IPS DF 6.9 (cell line): ENCODE measurements at regions not wholly inside any gene's neighbourhood (a gene's known extent, or its start where the extent isn't known, plus 50 kb on each side); places are given as distances from the start of the nearest gene placed in this dataset.

ENCODE experiments used
- DNase-seq: peaks from one replicate; pipeline ENCODE4 v3.0.0-alpha.2; 2013; ENCODE audit warnings: low read depth, low spot score
- H3K27ac ChIP-seq: one replicate; pipeline ENCODE4 v1.5.1; 2013; ENCODE audit warnings: low read length, control low read depth
- H3K27me3 ChIP-seq: 2 replicates; pipeline ENCODE4 v1.6.1; 2013; ENCODE audit warnings: mild to moderate bottlenecking, low read length; ENCODE audit not compliant: control insufficient read depth, insufficient read depth
- H3K36me3 ChIP-seq: 2 replicates; pipeline ENCODE4 v1.6.1; 2013; ENCODE audit warnings: low read length; ENCODE audit not compliant: control insufficient read depth, insufficient read depth
- H3K4me1 ChIP-seq: 2 replicates; pipeline ENCODE4 v1.6.1; 2013; ENCODE audit warnings: low read length; ENCODE audit not compliant: control insufficient read depth, insufficient read depth
- H3K4me3 ChIP-seq: 2 replicates; pipeline ENCODE4 v1.5.1; 2013; ENCODE audit warnings: mild to moderate bottlenecking, low read length
- H3K9me3 ChIP-seq: 2 replicates; pipeline ENCODE4 v1.6.1; 2013; ENCODE audit warnings: low read length, inconsistent platforms; ENCODE audit not compliant: control insufficient read depth, insufficient read depth
- WGBS: extraction: QIAGEN DNeasy Blood & Tissue Kit; methylation state at CpG from one replicate; pipeline ENCODE4 v1.1.7; 2013; ENCODE audit warnings: mixed read lengths, missing lambda C conversion rate; ENCODE audit not compliant: insufficient read length, insufficient coverage; 5-methylcytosine and 5-hydroxymethylcytosine counted together

GRCh38 chr4:181437895-181438294, 805.3 kb upstream of the TENM3 start:
- Histone ChIP-seq H3K27me3 (no peaks in the 10 kb centered on the region), H3K4me1 (no peaks in the 10 kb centered on the region), H3K36me3 (no peaks in the 10 kb centered on the region), H3K9me3 (no peaks in the 10 kb centered on the region), H3K27ac (no peak overlapping the region), H3K4me3 (no peak overlapping the region)
- DNase-seq = no peak
- WGBS = no CpG with 5 or more reads among the region's 7 CpGs

GRCh38 chr4:181438641-181439040, 804.6 kb upstream of the TENM3 start:
- Histone ChIP-seq H3K27ac (no peak overlapping the region), H3K4me3 (no peak overlapping the region), H3K27me3 (no peaks in the 10 kb centered on the region), H3K4me1 (no peaks in the 10 kb centered on the region), H3K36me3 (no peaks in the 10 kb centered on the region), H3K9me3 (no peaks in the 10 kb centered on the region)
- no peak for DNase-seq
- WGBS = no CpG with 5 or more reads among the region's 5 CpGs

GRCh38 chr4:181443021-181443420, 800.2 kb upstream of the TENM3 start:
- Histone ChIP-seq H3K9me3 (no peaks in the 10 kb centered on the region), H3K4me1 (peaks cover 2% of the 10 kb centered on the region; the same call in 1 of the 2 replicates), H3K27me3 (no peaks in the 10 kb centered on the region), H3K36me3 (no peaks in the 10 kb centered on the region), H3K27ac (no peak overlapping the region), H3K4me3 (no peak overlapping the region)
- no peak for DNase-seq
- no CpG with 5 or more reads among the region's 6 CpGs for whole genome bisulfite sequencing

- DNase-seq = no peak
- Histone ChIP-seq H3K4me1 (no peaks in the 10 kb centered on the region), H3K27ac (no peak overlapping the region), H3K4me3 (no peak overlapping the region), H3K9me3 (no peaks in the 10 kb centered on the region), H3K27me3 (no peaks in the 10 kb centered on the region), H3K36me3 (no peaks in the 10 kb centered on the region)
- no CpG with 5 or more reads among the region's 7 CpGs for WGBS
These were observed 777.4 kb upstream of the TENM3 start for GRCh38 chr4:181465826-181466225.

GRCh38 chr4:181468451-181468850, 774.8 kb upstream of the TENM3 start:
- H3K4me3 ChIP-seq = no peak overlapping the region
- H3K9me3 ChIP-seq = no peaks in the 10 kb centered on the region
- no peak for DNase-seq
- no peaks in the 10 kb centered on the region for H3K36me3 ChIP-seq
- H3K27ac ChIP-seq = no peak overlapping the region
- no peaks in the 10 kb centered on the region for H3K4me1 ChIP-seq
- no peaks in the 10 kb centered on the region for H3K27me3 ChIP-seq
- WGBS = no CpG with 5 or more reads among the region's 6 CpGs

GRCh38 chr4:181470306-181470705, 772.9 kb upstream of the TENM3 start:
- no CpG with 5 or more reads among the region's 5 CpGs for WGBS
- H3K9me3 ChIP-seq = no peaks in the 10 kb centered on the region
- H3K4me1 ChIP-seq = no peaks in the 10 kb centered on the region
- H3K4me3 ChIP-seq = no peak overlapping the region
- DNase-seq = no peak
- H3K27ac ChIP-seq = no peak overlapping the region
- no peaks in the 10 kb centered on the region for H3K36me3 ChIP-seq
- no peaks in the 10 kb centered on the region for H3K27me3 ChIP-seq

- H3K27me3 ChIP-seq = no peaks in the 10 kb centered on the region
- H3K9me3 ChIP-seq = no peaks in the 10 kb centered on the region
- no peak overlapping the region for H3K4me3 ChIP-seq
- H3K4me1 ChIP-seq = peaks cover 2% of the 10 kb centered on the region; the same call in 1 of the 2 replicates
- no CpG with 5 or more reads among the region's 3 CpGs for WGBS
- H3K36me3 ChIP-seq = no peaks in the 10 kb centered on the region
- H3K27ac ChIP-seq = no peak overlapping the region
- DNase-seq = no peak
These were observed 767.8 kb upstream of the TENM3 start for GRCh38 chr4:181475359-181475758.

- peaks cover 2% of the 10 kb centered on the region; the same call in 1 of the 2 replicates for H3K4me1 ChIP-seq
- H3K36me3 ChIP-seq = no peaks in the 10 kb centered on the region
- no peaks in the 10 kb centered on the region for H3K27me3 ChIP-seq
- no peak for DNase-seq
- no peak overlapping the region for H3K27ac ChIP-seq
- H3K9me3 ChIP-seq = no peaks in the 10 kb centered on the region
- WGBS = no CpG with 5 or more reads among the region's 14 CpGs
- no peak overlapping the region for H3K4me3 ChIP-seq
These were observed 767.3 kb upstream of the TENM3 start for GRCh38 chr4:181475781-181476507.

GRCh38 chr4:181476508-181476890, 766.7 kb upstream of the TENM3 start:
- H3K27me3 ChIP-seq = no peaks in the 10 kb centered on the region
- H3K36me3 ChIP-seq = no peaks in the 10 kb centered on the region
- peaks cover 2% of the 10 kb centered on the region; the same call in 1 of the 2 replicates for H3K4me1 ChIP-seq
- no peak overlapping the region for H3K4me3 ChIP-seq
- no CpG with 5 or more reads among the region's 2 CpGs for WGBS
- H3K9me3 ChIP-seq = no peaks in the 10 kb centered on the region
- H3K27ac ChIP-seq = no peak overlapping the region
- no peak for DNase-seq

GRCh38 chr4:181477591-181477990, 765.6 kb upstream of the TENM3 start:
- Histone ChIP-seq H3K27ac (no peak overlapping the region), H3K9me3 (no peaks in the 10 kb centered on the region), H3K36me3 (no peaks in the 10 kb centered on the region), H3K4me3 (no peak overlapping the region), H3K4me1 (peaks cover 2% of the 10 kb centered on the region; the same call in 1 of the 2 replicates), H3K27me3 (no peaks in the 10 kb centered on the region)
- DNase-seq = no peak
- WGBS = no CpG with 5 or more reads among the region's 4 CpGs

- Histone ChIP-seq H3K36me3 (no peaks in the 10 kb centered on the region), H3K4me3 (no peak overlapping the region), H3K27me3 (no peaks in the 10 kb centered on the region), H3K27ac (no peak overlapping the region), H3K9me3 (no peaks in the 10 kb centered on the region), H3K4me1 (peaks cover 2% of the 10 kb centered on the region; the same call in 1 of the 2 replicates)
- WGBS = no CpG with 5 or more reads among the region's 3 CpGs
- DNase-seq = no peak
These were observed 764.5 kb upstream of the TENM3 start for GRCh38 chr4:181478656-181479055.
